K562 (cell line): ENCODE measurements at regions not wholly inside any gene's neighbourhood (a gene's known extent, or its start where the extent isn't known, plus 50 kb on each side); places are given as distances from the start of the nearest gene placed in this dataset.

Experiments
- CBFA2T3 ChIP-seq: fragments of 450-650 bp; IDR thresholded peaks from 2 replicates; pipeline ENCODE4 v1.6.1; 2017
- EP400 ChIP-seq: fragments of 450-650 bp; IDR thresholded peaks from 2 replicates; pipeline ENCODE4 v1.6.1; 2017; ENCODE audit warnings: antibody characterized with exemption, mild to moderate bottlenecking, moderate library complexity
- FOS ChIP-seq: IDR thresholded peaks from 3 replicates; pipeline ENCODE4 v1.6.1; 2011; ENCODE audit not compliant: insufficient read length; ENCODE audit errors: extremely low read depth
- GTF2A2 ChIP-seq: IDR thresholded peaks from 2 replicates; pipeline ENCODE4 v1.6.1; 2016; ENCODE audit warnings: mild to moderate bottlenecking, missing genetic modification characterization, missing compliant biosample characterization
- MYC ChIP-seq, 2 experiments: fragments of 250-450 bp in 1 of 2; sonication (Bioruptor Pico) in 1 of 2; IDR thresholded peaks; 2 replicates each; pipeline versions ENCODE4 v1.5.1 to v1.6.1; 2012 to 2021; ENCODE audit warnings: low read depth in 2 of 2, borderline replicate concordance in 1 of 2, improper control_type of control experiment in 1 of 2, low read length in 1 of 2, mild to moderate bottlenecking in 1 of 2, moderate library complexity in 1 of 2
- NCOA6 ChIP-seq: fragments of 450-650 bp; IDR thresholded peaks from 2 replicates; pipeline ENCODE4 v1.6.1; 2017; ENCODE audit warnings: mild to moderate bottlenecking
- SETDB1 ChIP-seq: IDR thresholded peaks from one replicate; pipeline ENCODE4 v1.6.1; 2012; ENCODE audit warnings: low read length, control low read depth, inconsistent platforms
- SMARCA4 ChIP-seq: fragments of 450-650 bp; IDR thresholded peaks from 2 replicates; pipeline ENCODE4 v1.6.1; 2016
- SRSF9 ChIP-seq: fragments of 200-400 bp; formaldehyde crosslinking; IDR thresholded peaks from 2 replicates; pipeline ENCODE4 v1.6.1; 2017; ENCODE audit warnings: low read depth, low read length, borderline replicate concordance
- TOE1 ChIP-seq, 2 experiments: fragments of 450-650 bp in 1 of 2; sonication (generic) in 1 of 2; formaldehyde crosslinking in 1 of 2; IDR thresholded peaks; 2 replicates each; pipeline versions ENCODE4 v1.7.1 to v1.8.0; 2016 to 2022; ENCODE audit warnings: borderline replicate concordance in 2 of 2, mild to moderate bottlenecking in 2 of 2, antibody characterized with exemption in 1 of 2, inconsistent platforms in 1 of 2, low read depth in 1 of 2, missing genetic modification reagents in 1 of 2, moderate library complexity in 1 of 2
- ZNF347 ChIP-seq: fragments of 450-650 bp; formaldehyde crosslinking; IDR thresholded peaks from 2 replicates; pipeline ENCODE4 v1.4.0; 2020; ENCODE audit warnings: low read depth, mild to moderate bottlenecking, moderate library complexity
- TF ChIP-seq, protein P1 (sequence below), 3 experiments: IDR thresholded peaks in 2 of 3; conservative IDR thresholded peaks in 1 of 3; 2 replicates each; pipeline ENCODE4 v1.5.1; 2011 to 2012; ENCODE audit warnings: low read length in 3 of 3, mild to moderate bottlenecking in 3 of 3, control low read depth in 2 of 3, improper control_type of control experiment in 1 of 3, inconsistent platforms in 1 of 3, low read depth in 1 of 3, mixed read lengths in 1 of 3, moderate library complexity in 1 of 3; ENCODE audit not compliant: insufficient read depth in 2 of 3
- TF ChIP-seq, protein P2 (sequence below), 2 experiments: fragments of 200-800 bp in 1 of 2; sonication (Bioruptor generic) in 1 of 2; sonication (generic) in 1 of 2; formaldehyde crosslinking in 1 of 2; IDR thresholded peaks in 1 of 2; conservative IDR thresholded peaks in 1 of 2; 2 replicates each; pipeline versions ENCODE4 v1.5.0 to v1.6.1; 2016 to 2020; ENCODE audit warnings: missing compliant biosample characterization in 1 of 2, missing genetic modification characterization in 1 of 2, missing genetic modification reagents in 1 of 2
- TF ChIP-seq, protein P3 (sequence below), 2 experiments: fragments of 450-650 bp; IDR thresholded peaks; 2 replicates each; pipeline ENCODE4 v1.6.1; 2018; ENCODE audit warnings: mild to moderate bottlenecking in 2 of 2, low read depth in 1 of 2; ENCODE audit not compliant: partially characterized antibody in 2 of 2

DNA sequence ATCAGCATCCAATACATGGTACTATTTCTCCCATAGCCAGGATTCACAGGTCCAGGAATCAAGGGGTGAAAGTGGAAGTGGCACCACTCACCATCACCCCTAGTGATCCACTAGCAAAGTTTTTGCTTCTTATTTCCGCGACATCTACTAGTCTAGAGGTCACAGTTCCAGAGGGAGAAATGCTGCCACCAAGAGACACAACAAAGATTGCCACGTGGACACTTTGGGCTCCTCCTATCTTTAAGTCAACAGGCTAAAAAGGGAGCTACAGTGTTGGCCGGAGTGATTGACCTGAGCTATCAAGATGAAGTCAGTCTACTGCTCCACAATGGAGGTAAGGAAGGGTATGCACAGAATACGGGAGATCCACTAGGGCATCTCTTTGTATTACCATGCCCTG is 178.2 kb downstream of the AKR1D1 start (continued):
- TF ChIP-seq, protein P1, sequence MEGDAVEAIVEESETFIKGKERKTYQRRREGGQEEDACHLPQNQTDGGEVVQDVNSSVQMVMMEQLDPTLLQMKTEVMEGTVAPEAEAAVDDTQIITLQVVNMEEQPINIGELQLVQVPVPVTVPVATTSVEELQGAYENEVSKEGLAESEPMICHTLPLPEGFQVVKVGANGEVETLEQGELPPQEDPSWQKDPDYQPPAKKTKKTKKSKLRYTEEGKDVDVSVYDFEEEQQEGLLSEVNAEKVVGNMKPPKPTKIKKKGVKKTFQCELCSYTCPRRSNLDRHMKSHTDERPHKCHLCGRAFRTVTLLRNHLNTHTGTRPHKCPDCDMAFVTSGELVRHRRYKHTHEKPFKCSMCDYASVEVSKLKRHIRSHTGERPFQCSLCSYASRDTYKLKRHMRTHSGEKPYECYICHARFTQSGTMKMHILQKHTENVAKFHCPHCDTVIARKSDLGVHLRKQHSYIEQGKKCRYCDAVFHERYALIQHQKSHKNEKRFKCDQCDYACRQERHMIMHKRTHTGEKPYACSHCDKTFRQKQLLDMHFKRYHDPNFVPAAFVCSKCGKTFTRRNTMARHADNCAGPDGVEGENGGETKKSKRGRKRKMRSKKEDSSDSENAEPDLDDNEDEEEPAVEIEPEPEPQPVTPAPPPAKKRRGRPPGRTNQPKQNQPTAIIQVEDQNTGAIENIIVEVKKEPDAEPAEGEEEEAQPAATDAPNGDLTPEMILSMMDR (IDR thresholded peaks at IDR 0.05 in 2 of 3, conservative IDR thresholded peaks at IDR 0.05 in 1 of 3; ENCODE audit: insufficient read depth in 2 of 3, low read depth in 1 of 3, low read length in 3 of 3), result peak in 1 of 3 experiments; percentile 22; a peak in 1 of 6 replicates
- no peak for TF ChIP-seq SRSF9
- no peak for TF ChIP-seq TOE1 (IDR thresholded peaks at IDR 0.05; ENCODE audit: borderline replicate concordance)
- no peak for TF ChIP-seq TOE1 (CRISPR knock-in tag; IDR thresholded peaks at IDR 0.05; ENCODE audit: borderline replicate concordance, low read depth)
- no peak for TF ChIP-seq FOS
- TF ChIP-seq, protein P2, sequence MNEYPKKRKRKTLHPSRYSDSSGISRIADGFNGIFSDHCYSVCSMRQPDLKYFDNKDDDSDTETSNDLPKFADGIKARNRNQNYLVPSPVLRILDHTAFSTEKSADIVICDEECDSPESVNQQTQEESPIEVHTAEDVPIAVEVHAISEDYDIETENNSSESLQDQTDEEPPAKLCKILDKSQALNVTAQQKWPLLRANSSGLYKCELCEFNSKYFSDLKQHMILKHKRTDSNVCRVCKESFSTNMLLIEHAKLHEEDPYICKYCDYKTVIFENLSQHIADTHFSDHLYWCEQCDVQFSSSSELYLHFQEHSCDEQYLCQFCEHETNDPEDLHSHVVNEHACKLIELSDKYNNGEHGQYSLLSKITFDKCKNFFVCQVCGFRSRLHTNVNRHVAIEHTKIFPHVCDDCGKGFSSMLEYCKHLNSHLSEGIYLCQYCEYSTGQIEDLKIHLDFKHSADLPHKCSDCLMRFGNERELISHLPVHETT (CRISPR knock-in tag; conservative IDR thresholded peaks at IDR 0.05 in 1 of 2, IDR thresholded peaks at IDR 0.05 in 1 of 2), result no peak
- peak; percentile 48; the same call in 1 of the 2 replicates for TF ChIP-seq MYC (IDR thresholded peaks at IDR 0.05; ENCODE audit: low read depth, low read length)
- no peak for TF ChIP-seq MYC (CRISPR knock-in tag; IDR thresholded peaks at IDR 0.05; ENCODE audit: borderline replicate concordance, low read depth)
- TF ChIP-seq CBFA2T3, result no peak
- TF ChIP-seq GTF2A2 (tag), result no peak
- TF ChIP-seq SMARCA4, result no peak
- TF ChIP-seq, protein P3, sequence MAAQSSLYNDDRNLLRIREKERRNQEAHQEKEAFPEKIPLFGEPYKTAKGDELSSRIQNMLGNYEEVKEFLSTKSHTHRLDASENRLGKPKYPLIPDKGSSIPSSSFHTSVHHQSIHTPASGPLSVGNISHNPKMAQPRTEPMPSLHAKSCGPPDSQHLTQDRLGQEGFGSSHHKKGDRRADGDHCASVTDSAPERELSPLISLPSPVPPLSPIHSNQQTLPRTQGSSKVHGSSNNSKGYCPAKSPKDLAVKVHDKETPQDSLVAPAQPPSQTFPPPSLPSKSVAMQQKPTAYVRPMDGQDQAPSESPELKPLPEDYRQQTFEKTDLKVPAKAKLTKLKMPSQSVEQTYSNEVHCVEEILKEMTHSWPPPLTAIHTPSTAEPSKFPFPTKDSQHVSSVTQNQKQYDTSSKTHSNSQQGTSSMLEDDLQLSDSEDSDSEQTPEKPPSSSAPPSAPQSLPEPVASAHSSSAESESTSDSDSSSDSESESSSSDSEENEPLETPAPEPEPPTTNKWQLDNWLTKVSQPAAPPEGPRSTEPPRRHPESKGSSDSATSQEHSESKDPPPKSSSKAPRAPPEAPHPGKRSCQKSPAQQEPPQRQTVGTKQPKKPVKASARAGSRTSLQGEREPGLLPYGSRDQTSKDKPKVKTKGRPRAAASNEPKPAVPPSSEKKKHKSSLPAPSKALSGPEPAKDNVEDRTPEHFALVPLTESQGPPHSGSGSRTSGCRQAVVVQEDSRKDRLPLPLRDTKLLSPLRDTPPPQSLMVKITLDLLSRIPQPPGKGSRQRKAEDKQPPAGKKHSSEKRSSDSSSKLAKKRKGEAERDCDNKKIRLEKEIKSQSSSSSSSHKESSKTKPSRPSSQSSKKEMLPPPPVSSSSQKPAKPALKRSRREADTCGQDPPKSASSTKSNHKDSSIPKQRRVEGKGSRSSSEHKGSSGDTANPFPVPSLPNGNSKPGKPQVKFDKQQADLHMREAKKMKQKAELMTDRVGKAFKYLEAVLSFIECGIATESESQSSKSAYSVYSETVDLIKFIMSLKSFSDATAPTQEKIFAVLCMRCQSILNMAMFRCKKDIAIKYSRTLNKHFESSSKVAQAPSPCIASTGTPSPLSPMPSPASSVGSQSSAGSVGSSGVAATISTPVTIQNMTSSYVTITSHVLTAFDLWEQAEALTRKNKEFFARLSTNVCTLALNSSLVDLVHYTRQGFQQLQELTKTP (IDR thresholded peaks at IDR 0.05; ENCODE audit: low read depth in 1 of 2, partially characterized antibody in 2 of 2), result no peak
- no peak for TF ChIP-seq SETDB1
- TF ChIP-seq EP400, result peak; percentile 29; the same call in 1 of the 2 replicates
- no peak for TF ChIP-seq NCOA6
- no peak for TF ChIP-seq ZNF347 (CRISPR knock-in tag)
